Frontal cortex (tissue), 4 donors: ENCODE measurements at regions not wholly inside any gene's neighbourhood (a gene's known extent, or its start where the extent isn't known, plus 50 kb on each side); places are given as distances from the start of the nearest gene placed in this dataset. TPM values are rescaled to one million over a fixed set of nuclear protein-coding genes. Genes with fewer than 3 reads are reported as not detected.

Experiments used
- DNase-seq, 2 donors: peaks; one replicate each; pipeline ENCODE4 v3.0.0; 2012; ENCODE audit warnings: low spot score in 2 of 2
- FAIRE-seq: peaks from 2 replicates; lab custom pipeline; 2012; peaks lifted over from hg19 to GRCh38; lab: Jason Lieb, UNC
- small RNA-seq: library from RNA; depleted of rRNA; stranded (forward); fragments of <200 nt; gene quantifications from one replicate; pipeline ENCODE3, GENCODE V24; 2014
- donor health status: control.
- donor health status: control.
- donor health status: control.

- no peak for DNase-seq
- no peak for FAIRE-seq
Observed at GRCh38 chr16:9683677-9684076, 498.6 kb downstream of the GRIN2A start.

- FAIRE-seq (no peak), DNase-seq (no peak)
Observed at GRCh38 chr16:9687737-9688319, 494.4 kb downstream of the GRIN2A start.

- no peak for DNase-seq
- no peak for FAIRE-seq
Observed at GRCh38 chr16:9689597-9689996, 492.6 kb downstream of the GRIN2A start.

GRCh38 chr16:9695152-9695551 is 487.1 kb downstream of the GRIN2A start:
- FAIRE-seq (no peak), DNase-seq (no peak)

Small RNAs in the stretch of these regions (small RNA-seq; reads per million reads assigned to genes)
- gene RNA5SP403, result not detected
- gene RNA5SP404, result not detected
